HL-60 (cell line): ENCODE measurements at regions not wholly inside any gene's neighbourhood (a gene's known extent, or its start where the extent isn't known, plus 50 kb on each side); places are given as distances from the start of the nearest gene placed in this dataset.

Source experiments
- DNase-seq, 2 experiments: peaks; one replicate each; pipeline ENCODE4 v3.0.0-alpha.2; 2010 to 2020; ENCODE audit warnings: low read depth in 1 of 2, low spot score in 1 of 2
- H3K27ac ChIP-seq: fragments of 250-450 bp; sonication (Bioruptor Pico); replicated peaks from 2 replicates; pipeline ENCODE4 v1.5.1; 2020; ENCODE audit warnings: mild to moderate bottlenecking, moderate library complexity
- H3K27me3 ChIP-seq: fragments of 250-450 bp; sonication (Bioruptor Pico); 2 replicates; pipeline ENCODE4 v1.5.1; 2021; ENCODE audit warnings: mild to moderate bottlenecking, moderate library complexity; ENCODE audit not compliant: insufficient read depth, poor library complexity, severe bottlenecking
- H3K4me3 ChIP-seq: replicated peaks from 2 replicates; pipeline ENCODE4 v1.5.1; 2011; ENCODE audit warnings: mild to moderate bottlenecking, control low read depth, low read length; ENCODE audit not compliant: insufficient read depth
- CTCF ChIP-seq: IDR thresholded peaks from one replicate; pipeline ENCODE4 v1.5.1; 2011; ENCODE audit warnings: low read length, control low read depth, inconsistent platforms; ENCODE audit not compliant: insufficient read depth
- GABPA ChIP-seq: IDR thresholded peaks from 2 replicates; pipeline ENCODE4 v1.6.1; 2012; ENCODE audit warnings: low read depth
- POLR2AphosphoS5 ChIP-seq: IDR thresholded peaks from 2 replicates; pipeline ENCODE4 v1.6.1; 2012; ENCODE audit warnings: low read depth
- REST ChIP-seq: IDR thresholded peaks from 2 replicates; pipeline ENCODE4 v1.6.1; 2012; ENCODE audit warnings: low read depth; ENCODE audit not compliant: insufficient replicate concordance
- SPI1 ChIP-seq: IDR thresholded peaks from 2 replicates; pipeline ENCODE4 v1.6.1; 2012; ENCODE audit warnings: low read depth, mild to moderate bottlenecking, borderline replicate concordance

GRCh38 chr6:168956141-168956838, 297.4 kb downstream of the THBS2 start:
- no peak overlapping the region for H3K27ac ChIP-seq
- no peak for TF ChIP-seq SPI1
- TF ChIP-seq GABPA: no peak
- no peak for TF ChIP-seq REST
- no peak for TF ChIP-seq POLR2AphosphoS5
- no peak for TF ChIP-seq CTCF
- peaks cover 2% of the 10 kb centered on the region for H3K27me3 ChIP-seq
- H3K4me3 ChIP-seq: no peak overlapping the region
- no peak for DNase-seq

GRCh38 chr6:168953461-168953860, 300.2 kb downstream of the THBS2 start:
- DNase-seq: no peak
- Histone ChIP-seq H3K27ac (no peak overlapping the region), H3K4me3 (no peak overlapping the region), H3K27me3 (peaks cover 3% of the 10 kb centered on the region)
- TF ChIP-seq SPI1: no peak
- no peak for TF ChIP-seq REST
- TF ChIP-seq GABPA: no peak
- no peak for TF ChIP-seq CTCF
- TF ChIP-seq POLR2AphosphoS5: no peak

GRCh38 chr6:168951217-168951616, 302.4 kb downstream of the THBS2 start:
- no peak overlapping the region for H3K4me3 ChIP-seq
- H3K27me3 ChIP-seq: peaks cover 10% of the 10 kb centered on the region
- no peak for DNase-seq
- no peak for TF ChIP-seq POLR2AphosphoS5
- TF ChIP-seq REST: no peak
- TF ChIP-seq CTCF: no peak
- TF ChIP-seq GABPA: no peak
- no peak for TF ChIP-seq SPI1
- H3K27ac ChIP-seq: no peak overlapping the region
